NCI-H2227 (cell line): ENCODE measurements at regions not wholly inside any gene's neighbourhood (a gene's known extent, or its start where the extent isn't known, plus 50 kb on each side); places are given as distances from the start of the nearest gene placed in this dataset.

Experiments used
- DNase-seq: peaks from one replicate; lab custom pipeline; 2025; ENCODE audit not compliant: unreplicated experiment; lab: John Stamatoyannopoulos, UW

- no peak for DNase-seq
These were observed 180.7 kb upstream of the GPR26 start for GRCh38 chr10:123485341-123485960.

- no peak for DNase-seq
These were observed 177.7 kb upstream of the GPR26 start for GRCh38 chr10:123488436-123488835.

DNA sequence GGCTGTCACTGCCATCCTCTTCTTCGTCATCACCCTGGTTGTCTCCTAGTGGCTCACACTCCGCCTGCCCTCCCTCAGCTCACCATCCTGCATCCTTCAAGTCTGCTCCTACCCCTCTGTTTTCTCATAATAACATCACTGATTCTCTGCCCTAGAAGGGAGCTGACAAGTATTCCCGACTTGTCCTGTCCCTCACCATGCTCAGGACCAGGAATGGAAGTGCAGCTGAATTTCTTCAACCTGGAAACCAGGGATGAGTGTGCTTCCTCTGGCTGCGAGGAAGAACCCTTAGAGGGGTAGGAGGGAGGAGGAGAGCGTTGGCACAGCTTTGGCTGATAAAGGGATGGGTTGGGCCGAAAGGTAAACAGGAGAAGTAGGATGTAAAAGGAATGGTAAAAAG is 174.8 kb upstream of the GPR26 start:
- no peak for DNase-seq

DNA sequence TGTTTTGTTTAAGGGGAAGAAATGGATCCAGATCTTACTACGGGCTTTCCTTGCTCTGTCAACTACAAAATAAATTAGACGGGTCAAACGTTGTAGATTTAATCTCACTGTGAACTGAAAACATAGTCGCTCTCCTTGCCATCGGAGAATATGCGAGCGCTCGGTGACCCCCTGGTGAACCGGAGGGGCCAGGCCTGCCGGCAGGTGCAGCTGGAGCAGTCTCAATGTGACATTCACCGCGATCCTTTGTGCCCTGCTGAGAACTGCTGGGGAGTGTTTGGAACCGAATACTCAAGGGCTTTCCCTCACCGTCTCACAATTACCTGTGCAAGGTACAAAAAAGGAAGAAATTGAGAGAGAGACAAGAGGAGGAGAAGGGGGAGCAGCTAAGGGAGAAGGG is 174.1 kb upstream of the GPR26 start:
- DNase-seq: no peak

DNA sequence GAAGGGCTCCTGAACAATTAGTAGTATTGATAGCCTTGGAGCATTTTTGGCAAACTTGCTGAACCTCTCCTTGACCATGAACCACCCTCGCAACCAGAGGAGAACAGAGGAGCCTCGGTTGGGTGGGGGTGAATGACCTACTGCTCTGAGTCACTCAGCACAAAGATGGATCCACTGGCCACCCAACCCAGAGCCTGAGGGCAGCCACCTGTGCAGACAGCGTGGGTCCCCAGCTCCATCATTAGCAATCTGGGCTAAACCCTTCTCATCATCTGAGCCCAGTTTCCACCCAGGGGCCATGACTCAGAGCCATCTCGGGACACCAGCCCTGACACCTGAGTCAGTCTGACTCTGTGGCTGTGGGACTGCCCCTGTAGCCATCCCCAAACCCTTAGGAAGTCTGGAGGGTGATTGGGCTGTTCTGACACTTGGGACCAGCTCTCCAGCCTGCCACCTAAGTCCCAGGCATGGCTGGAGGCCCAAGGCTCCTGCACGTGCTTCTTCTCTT is 171.8 kb upstream of the GPR26 start:
- DNase-seq: no peak

GRCh38 chr10:123496375-123496774 is 169.8 kb upstream of the GPR26 start:
- DNase-seq: no peak

- DNase-seq: no peak
These were observed 169.0 kb upstream of the GPR26 start for GRCh38 chr10:123496996-123497660.

DNA sequence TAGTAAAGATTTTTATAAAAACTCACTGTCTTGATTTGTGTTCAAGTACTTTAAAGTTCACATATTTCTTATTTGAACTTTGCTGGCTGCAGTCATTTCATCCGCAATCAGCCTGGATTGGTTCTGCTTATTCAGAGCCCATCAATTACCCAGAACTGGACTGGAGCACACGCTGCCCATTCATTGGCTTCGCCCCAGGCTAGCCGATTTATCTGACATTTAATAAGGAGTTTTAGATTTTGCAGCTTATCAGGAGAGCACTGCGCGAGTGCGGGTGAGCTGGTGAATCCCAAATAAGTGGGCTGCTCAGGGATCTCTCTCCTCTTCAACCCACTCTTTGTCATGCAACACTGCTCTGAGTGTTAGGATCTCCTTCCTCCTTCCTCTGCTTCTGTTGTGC is 166.0 kb upstream of the GPR26 start:
- no peak for DNase-seq

GRCh38 chr10:123501148-123501547 is 165.0 kb upstream of the GPR26 start:
- no peak for DNase-seq

- no peak for DNase-seq
These were observed 163.2 kb upstream of the GPR26 start for GRCh38 chr10:123502983-123503382.

DNA sequence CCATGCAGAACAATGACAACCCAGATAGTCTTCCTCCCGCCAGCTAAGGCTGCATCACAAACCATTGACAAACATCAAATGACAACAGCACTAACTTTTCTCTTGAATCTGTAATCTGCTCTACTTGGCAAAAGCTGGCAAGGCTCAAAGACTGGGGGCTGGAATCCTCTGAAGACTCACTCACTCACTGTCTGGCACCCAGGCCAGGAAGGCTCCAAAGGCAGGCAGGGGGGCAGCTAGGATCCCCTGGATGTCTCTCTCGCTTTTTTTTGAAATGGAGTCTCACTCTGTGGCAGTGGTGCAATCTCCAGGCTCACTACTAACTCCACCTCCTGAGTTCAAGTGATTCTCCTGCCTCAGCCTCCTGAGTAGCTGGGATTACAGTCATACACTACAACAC is 159.7 kb upstream of the GPR26 start:
- no peak for DNase-seq

GRCh38 chr10:123507298-123507697 is 158.9 kb upstream of the GPR26 start:
- no peak for DNase-seq

DNA sequence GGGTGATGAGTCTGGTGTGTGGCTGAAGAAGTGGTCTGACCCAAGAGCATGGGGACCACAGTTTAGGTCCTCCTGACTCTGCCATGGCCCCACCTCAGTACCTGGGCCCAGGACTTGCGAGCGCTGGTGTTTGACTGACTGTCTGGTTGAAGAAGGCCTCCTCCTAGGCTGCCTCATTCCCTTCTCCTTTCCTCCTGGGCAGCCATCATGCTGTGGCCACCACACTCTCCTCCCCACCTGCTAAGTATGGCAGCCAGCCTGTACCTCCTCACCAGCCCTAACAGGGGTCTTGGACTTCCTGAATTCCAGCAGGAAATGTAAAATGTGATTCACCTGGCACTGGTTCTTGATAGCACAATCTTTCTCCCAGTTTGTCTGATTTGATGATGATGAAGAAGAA is 156.8 kb upstream of the GPR26 start:
- DNase-seq: no peak

GRCh38 chr10:123512901-123513775 is 153.0 kb upstream of the GPR26 start:
- peak; percentile 20 for DNase-seq

DNA sequence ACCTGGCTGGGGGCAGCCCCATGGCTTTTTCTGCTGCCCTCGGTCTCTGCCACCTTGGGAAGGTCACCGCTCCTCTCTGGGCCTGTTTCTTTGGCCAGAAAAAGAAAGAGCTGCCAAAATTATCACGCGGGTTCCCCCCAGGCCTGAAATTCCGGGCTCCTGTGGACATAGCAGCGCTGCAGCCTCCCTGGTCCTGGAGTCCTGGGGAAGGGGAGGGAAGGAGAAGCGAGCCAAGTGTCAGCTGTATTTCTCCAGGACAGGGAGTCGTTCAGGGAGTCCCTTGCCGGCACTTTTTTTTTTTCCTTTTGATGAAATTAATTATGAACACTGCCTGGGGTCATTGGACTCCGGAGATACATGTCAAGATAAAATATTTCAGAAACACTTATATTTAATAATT is 152.3 kb upstream of the GPR26 start:
- no peak for DNase-seq

GRCh38 chr10:123514996-123515395 is 151.2 kb upstream of the GPR26 start:
- no peak for DNase-seq

- no peak for DNase-seq
These were observed 150.5 kb upstream of the GPR26 start for GRCh38 chr10:123515661-123516060.

GRCh38 chr10:123516291-123516690 is 149.9 kb upstream of the GPR26 start:
- no peak for DNase-seq

GRCh38 chr10:123517426-123517825 is 148.7 kb upstream of the GPR26 start:
- DNase-seq: no peak

- DNase-seq: no peak
These were observed 148.3 kb upstream of the GPR26 start for GRCh38 chr10:123517901-123518300.

- DNase-seq: no peak
These were observed 147.4 kb upstream of the GPR26 start for GRCh38 chr10:123518765-123519164.

DNA sequence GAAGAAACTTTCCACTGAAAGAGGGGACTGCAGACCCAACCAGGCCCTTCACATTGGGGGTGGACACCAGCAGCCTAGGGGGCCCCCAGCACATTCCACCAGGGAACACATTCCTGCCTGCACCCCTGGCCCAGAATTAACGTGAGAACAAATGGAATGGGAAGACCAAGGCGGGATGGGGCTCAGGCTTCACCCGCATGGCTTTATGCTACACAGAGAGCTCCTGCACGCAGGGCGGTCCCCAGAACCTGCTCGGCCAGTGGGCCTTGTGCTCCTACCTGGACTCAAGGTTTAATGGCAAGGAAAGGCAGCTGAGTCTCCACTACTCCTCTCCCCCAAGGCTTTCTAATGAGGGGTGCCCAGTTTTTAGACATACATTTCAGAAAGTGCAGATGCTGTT is 146.3 kb upstream of the GPR26 start:
- DNase-seq: no peak
